PC-9 (cell line): ENCODE measurements at regions not wholly inside any gene's neighbourhood (a gene's known extent, or its start where the extent isn't known, plus 50 kb on each side); places are given as distances from the start of the nearest gene placed in this dataset.

ENCODE experiments used
- EZH2 ChIP-seq: fragments of 200-600 bp; sonication (generic); IDR thresholded peaks from 2 replicates; pipeline ENCODE4 v1.8.0; 2017; ENCODE audit warnings: antibody characterized with exemption, low read depth
- TF ChIP-seq, protein P1 (sequence below): fragments of 200-600 bp; sonication (generic); conservative IDR thresholded peaks from 2 replicates; pipeline ENCODE4 v1.6.1; 2017; ENCODE audit warnings: mixed run types, antibody characterized with exemption, mild to moderate bottlenecking, moderate library complexity

- no peak for TF ChIP-seq EZH2
- TF ChIP-seq, protein P1, sequence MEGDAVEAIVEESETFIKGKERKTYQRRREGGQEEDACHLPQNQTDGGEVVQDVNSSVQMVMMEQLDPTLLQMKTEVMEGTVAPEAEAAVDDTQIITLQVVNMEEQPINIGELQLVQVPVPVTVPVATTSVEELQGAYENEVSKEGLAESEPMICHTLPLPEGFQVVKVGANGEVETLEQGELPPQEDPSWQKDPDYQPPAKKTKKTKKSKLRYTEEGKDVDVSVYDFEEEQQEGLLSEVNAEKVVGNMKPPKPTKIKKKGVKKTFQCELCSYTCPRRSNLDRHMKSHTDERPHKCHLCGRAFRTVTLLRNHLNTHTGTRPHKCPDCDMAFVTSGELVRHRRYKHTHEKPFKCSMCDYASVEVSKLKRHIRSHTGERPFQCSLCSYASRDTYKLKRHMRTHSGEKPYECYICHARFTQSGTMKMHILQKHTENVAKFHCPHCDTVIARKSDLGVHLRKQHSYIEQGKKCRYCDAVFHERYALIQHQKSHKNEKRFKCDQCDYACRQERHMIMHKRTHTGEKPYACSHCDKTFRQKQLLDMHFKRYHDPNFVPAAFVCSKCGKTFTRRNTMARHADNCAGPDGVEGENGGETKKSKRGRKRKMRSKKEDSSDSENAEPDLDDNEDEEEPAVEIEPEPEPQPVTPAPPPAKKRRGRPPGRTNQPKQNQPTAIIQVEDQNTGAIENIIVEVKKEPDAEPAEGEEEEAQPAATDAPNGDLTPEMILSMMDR: no peak
Measured at GRCh38 chr5:107123014-107123413, 547.7 kb downstream of the EFNA5 start.
